IPS DF 4.7 (cell line): ENCODE measurements at regions not wholly inside any gene's neighbourhood (a gene's known extent, or its start where the extent isn't known, plus 50 kb on each side); places are given as distances from the start of the nearest gene placed in this dataset.
"Not testable (repeated sequence)": the region's sequence is repeated elsewhere in the genome, so short reads cannot be mapped to it uniquely, and the experiment has no call there.

Source experiments
- DNase-seq: peaks from one replicate; pipeline ENCODE4 v3.0.0-alpha.2; 2013; ENCODE audit warnings: low spot score; ENCODE audit errors: extremely low read depth

GRCh38 chr17:20633268-20634059, 53.9 kb downstream of the CDRT15L2 start:
- not testable (repeated sequence) for DNase-seq

- DNase-seq = not testable (repeated sequence)
Observed at GRCh38 chr17:20640147-20640546, 60.6 kb downstream of the CDRT15L2 start.

- peak; percentile 11 for DNase-seq
Observed at GRCh38 chr17:20646661-20647272, 67.2 kb downstream of the CDRT15L2 start.

GRCh38 chr17:20649097-20649767, 69.7 kb downstream of the CDRT15L2 start:
- not testable (repeated sequence) for DNase-seq

GRCh38 chr17:20651022-20651421, 71.5 kb downstream of the CDRT15L2 start:
- DNase-seq = not testable (repeated sequence)

DNA sequence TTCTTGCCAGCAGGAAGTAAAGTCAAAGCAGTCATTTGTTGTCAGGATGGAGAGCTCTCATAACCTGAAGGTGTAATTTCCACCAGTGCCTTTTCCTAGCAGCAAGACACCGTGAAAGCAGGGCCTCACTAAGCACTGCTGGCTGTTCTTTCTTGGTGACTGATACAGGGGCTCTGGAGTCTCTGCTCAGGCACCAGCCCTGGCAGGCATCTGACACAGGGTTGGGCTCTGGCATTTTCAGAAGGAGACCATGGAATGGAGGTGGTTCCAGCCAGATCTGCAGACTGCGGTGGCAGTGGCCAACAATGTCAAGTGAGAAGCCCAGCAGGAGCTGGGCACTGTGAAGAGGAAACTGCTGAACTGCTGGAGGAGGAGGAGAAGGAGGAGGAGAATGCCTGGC, 72.2 kb downstream of the CDRT15L2 start:
- not testable (repeated sequence) for DNase-seq

GRCh38 chr17:20653391-20653790, 73.9 kb downstream of the CDRT15L2 start:
- DNase-seq = not testable (repeated sequence)

DNA sequence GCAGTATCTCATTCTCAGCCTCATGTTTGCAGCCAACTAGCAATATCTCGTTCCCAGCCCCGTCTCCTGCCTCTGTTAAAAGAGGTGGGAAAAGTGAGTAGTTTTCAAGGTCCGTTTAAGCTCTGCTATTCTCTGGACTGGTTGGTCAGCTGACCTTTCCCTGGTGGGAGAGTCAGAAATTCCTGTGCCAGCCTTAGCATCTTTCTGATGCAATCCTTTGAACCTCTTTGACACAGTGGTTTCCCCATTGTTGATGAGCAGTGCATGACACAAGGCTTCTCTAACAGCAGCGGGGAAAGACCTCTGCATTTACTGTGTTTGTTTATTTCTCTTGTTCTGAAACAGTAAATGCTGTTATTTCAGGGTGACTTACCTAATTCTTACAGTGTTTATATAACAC, 74.6 kb downstream of the CDRT15L2 start:
- DNase-seq = not testable (repeated sequence)

GRCh38 chr17:20654575-20654974, 75.1 kb downstream of the CDRT15L2 start:
- DNase-seq = not testable (repeated sequence)

GRCh38 chr17:20665103-20665955, 85.8 kb downstream of the CDRT15L2 start:
- DNase-seq = not testable (repeated sequence)

- DNase-seq = not testable (repeated sequence)
Observed at GRCh38 chr17:20666689-20667088, 87.2 kb downstream of the CDRT15L2 start.

GRCh38 chr17:20667712-20668111, 88.2 kb downstream of the CDRT15L2 start:
- DNase-seq = not testable (repeated sequence)

GRCh38 chr17:20668316-20668715, 88.8 kb downstream of the CDRT15L2 start:
- DNase-seq = not testable (repeated sequence)

DNA sequence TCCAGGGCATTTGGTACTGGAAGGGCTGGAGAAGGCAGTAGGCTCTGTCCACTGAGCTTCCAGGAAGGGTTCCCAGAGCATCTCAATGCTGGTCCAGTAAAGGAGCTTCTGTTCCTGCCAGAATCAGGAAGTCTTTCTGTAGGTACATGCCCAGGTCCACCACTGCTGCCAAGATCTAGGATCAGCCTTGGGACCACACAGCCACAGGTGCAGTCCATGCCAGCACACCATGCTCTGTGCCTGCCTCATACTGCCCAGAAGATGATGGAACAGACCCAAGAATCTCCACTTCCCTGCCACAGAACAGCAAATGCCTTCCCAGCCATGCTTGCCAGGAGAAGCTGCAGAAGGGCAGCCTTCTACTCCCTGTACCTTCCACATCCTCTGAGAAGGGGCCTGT, 89.3 kb downstream of the CDRT15L2 start:
- not testable (repeated sequence) for DNase-seq

GRCh38 chr17:20670506-20670905, 91.0 kb downstream of the CDRT15L2 start:
- DNase-seq = not testable (repeated sequence)

- DNase-seq = not testable (repeated sequence)
Observed at GRCh38 chr17:20674374-20674773, 94.8 kb downstream of the CDRT15L2 start.

- not testable (repeated sequence) for DNase-seq
Observed at GRCh38 chr17:20675707-20676106, 96.2 kb downstream of the CDRT15L2 start.

DNA sequence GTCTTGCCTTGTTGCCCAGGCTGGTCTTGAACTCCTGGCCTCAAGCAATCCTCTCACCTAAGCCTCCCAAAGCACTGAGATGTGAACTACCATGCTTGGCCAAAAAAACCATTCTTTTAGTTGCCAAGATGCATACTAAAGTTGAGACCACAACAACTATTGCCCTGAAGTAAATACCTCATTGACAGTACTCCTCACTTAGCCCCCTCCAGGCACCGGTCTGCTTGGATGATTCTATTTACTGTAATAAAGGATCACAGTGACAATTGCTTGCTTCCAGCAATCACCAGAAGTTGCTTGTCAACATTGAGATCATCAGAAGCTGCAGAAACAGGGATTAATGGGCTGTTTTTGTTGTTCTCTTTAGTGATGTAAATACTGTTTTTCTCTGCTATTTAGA, 97.1 kb downstream of the CDRT15L2 start:
- not testable (repeated sequence) for DNase-seq

GRCh38 chr17:20677469-20677868, 97.9 kb downstream of the CDRT15L2 start:
- not testable (repeated sequence) for DNase-seq

DNA sequence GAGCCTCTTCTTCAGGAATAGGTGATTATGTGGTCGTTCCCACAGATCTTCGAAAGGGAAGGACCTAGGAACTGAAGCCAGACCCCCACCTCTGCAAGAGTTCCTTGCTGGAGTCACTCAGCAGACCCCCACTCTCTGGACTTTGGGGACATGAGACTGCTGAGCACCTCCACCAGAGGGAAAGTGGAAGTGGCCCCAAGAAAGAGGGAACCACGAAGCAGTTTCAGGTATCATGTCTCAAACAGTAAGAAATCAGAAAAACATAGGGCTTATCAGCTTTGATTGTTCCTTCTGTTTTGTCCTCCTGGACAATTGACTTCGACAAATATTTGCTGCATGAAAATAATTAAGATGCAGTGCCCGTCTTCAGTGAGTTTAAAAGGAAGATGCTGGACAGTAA, 98.9 kb downstream of the CDRT15L2 start:
- not testable (repeated sequence) for DNase-seq
